ENCODE measurements at regions not wholly inside any gene's neighbourhood (a gene's known extent, or its start where the extent isn't known, plus 50 kb on each side); places are given as distances from the start of the nearest gene placed in this dataset.

GRCh38 chr18:2313332-2313731 is 258.0 kb downstream of the METTL4 start:
- TF ChIP-seq, protein P1, sequence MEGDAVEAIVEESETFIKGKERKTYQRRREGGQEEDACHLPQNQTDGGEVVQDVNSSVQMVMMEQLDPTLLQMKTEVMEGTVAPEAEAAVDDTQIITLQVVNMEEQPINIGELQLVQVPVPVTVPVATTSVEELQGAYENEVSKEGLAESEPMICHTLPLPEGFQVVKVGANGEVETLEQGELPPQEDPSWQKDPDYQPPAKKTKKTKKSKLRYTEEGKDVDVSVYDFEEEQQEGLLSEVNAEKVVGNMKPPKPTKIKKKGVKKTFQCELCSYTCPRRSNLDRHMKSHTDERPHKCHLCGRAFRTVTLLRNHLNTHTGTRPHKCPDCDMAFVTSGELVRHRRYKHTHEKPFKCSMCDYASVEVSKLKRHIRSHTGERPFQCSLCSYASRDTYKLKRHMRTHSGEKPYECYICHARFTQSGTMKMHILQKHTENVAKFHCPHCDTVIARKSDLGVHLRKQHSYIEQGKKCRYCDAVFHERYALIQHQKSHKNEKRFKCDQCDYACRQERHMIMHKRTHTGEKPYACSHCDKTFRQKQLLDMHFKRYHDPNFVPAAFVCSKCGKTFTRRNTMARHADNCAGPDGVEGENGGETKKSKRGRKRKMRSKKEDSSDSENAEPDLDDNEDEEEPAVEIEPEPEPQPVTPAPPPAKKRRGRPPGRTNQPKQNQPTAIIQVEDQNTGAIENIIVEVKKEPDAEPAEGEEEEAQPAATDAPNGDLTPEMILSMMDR (IDR thresholded peaks at IDR 0.05; ENCODE audit: low read depth, low read length) = no peak
- no peak for TF ChIP-seq POLR2A (IDR thresholded peaks at IDR 0.05; ENCODE audit: extremely low read depth, insufficient read length)
- TF ChIP-seq, protein P2, sequence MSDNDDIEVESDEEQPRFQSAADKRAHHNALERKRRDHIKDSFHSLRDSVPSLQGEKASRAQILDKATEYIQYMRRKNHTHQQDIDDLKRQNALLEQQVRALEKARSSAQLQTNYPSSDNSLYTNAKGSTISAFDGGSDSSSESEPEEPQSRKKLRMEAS (IDR thresholded peaks at IDR 0.05; ENCODE audit: low read depth, low read length) = no peak
